ENCODE measurements at regions not wholly inside any gene's neighbourhood (a gene's known extent, or its start where the extent isn't known, plus 50 kb on each side); places are given as distances from the start of the nearest gene placed in this dataset.

DNA sequence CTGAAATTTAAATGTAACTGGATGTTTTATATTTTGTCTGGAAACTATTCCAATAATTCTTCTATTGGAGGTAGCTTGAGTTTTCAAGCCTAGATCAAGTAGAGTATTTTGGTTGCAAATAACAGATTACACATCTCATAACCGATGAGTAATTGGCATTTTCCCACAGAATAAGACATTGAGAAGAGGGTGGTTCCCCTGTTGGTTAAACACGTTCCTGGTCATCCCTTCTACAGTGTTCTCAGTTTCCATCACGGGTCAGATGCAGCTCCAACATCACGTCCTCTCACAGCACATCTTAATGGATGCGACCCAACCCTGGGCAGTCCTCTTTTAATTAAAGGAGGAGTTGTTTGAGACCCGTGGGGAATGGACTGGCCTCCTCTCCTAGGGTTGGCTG is 149.0 kb upstream of the ZNF516 start:
- TF ChIP-seq RAD21 (IDR thresholded peaks at IDR 0.05; ENCODE audit: low read depth) (no peak), POLR2AphosphoS5 (IDR thresholded peaks at IDR 0.05; ENCODE audit: low read depth, low read length) (no peak), EGR1 (IDR thresholded peaks at IDR 0.05; ENCODE audit: low read depth) (no peak)
- TF ChIP-seq, protein P1, sequence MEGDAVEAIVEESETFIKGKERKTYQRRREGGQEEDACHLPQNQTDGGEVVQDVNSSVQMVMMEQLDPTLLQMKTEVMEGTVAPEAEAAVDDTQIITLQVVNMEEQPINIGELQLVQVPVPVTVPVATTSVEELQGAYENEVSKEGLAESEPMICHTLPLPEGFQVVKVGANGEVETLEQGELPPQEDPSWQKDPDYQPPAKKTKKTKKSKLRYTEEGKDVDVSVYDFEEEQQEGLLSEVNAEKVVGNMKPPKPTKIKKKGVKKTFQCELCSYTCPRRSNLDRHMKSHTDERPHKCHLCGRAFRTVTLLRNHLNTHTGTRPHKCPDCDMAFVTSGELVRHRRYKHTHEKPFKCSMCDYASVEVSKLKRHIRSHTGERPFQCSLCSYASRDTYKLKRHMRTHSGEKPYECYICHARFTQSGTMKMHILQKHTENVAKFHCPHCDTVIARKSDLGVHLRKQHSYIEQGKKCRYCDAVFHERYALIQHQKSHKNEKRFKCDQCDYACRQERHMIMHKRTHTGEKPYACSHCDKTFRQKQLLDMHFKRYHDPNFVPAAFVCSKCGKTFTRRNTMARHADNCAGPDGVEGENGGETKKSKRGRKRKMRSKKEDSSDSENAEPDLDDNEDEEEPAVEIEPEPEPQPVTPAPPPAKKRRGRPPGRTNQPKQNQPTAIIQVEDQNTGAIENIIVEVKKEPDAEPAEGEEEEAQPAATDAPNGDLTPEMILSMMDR (IDR thresholded peaks at IDR 0.05 in 2 of 3, conservative IDR thresholded peaks at IDR 0.05 in 1 of 3; ENCODE audit: borderline replicate concordance in 1 of 3, insufficient read depth in 1 of 3, low read depth in 2 of 3, low read length in 2 of 3) = no peak
- TF ChIP-seq, protein P2, sequence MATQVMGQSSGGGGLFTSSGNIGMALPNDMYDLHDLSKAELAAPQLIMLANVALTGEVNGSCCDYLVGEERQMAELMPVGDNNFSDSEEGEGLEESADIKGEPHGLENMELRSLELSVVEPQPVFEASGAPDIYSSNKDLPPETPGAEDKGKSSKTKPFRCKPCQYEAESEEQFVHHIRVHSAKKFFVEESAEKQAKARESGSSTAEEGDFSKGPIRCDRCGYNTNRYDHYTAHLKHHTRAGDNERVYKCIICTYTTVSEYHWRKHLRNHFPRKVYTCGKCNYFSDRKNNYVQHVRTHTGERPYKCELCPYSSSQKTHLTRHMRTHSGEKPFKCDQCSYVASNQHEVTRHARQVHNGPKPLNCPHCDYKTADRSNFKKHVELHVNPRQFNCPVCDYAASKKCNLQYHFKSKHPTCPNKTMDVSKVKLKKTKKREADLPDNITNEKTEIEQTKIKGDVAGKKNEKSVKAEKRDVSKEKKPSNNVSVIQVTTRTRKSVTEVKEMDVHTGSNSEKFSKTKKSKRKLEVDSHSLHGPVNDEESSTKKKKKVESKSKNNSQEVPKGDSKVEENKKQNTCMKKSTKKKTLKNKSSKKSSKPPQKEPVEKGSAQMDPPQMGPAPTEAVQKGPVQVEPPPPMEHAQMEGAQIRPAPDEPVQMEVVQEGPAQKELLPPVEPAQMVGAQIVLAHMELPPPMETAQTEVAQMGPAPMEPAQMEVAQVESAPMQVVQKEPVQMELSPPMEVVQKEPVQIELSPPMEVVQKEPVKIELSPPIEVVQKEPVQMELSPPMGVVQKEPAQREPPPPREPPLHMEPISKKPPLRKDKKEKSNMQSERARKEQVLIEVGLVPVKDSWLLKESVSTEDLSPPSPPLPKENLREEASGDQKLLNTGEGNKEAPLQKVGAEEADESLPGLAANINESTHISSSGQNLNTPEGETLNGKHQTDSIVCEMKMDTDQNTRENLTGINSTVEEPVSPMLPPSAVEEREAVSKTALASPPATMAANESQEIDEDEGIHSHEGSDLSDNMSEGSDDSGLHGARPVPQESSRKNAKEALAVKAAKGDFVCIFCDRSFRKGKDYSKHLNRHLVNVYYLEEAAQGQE (IDR thresholded peaks at IDR 0.05; ENCODE audit: low read depth) = no peak

Measured in HCT116 (cell line).